ENCODE measurements at regions not wholly inside any gene's neighbourhood (a gene's known extent, or its start where the extent isn't known, plus 50 kb on each side); places are given as distances from the start of the nearest gene placed in this dataset.

GRCh38 chr1:193580419-193580818, 394.0 kb upstream of the B3GALT2 start:
- no peaks in the 10 kb centered on the region for H3K9me3 ChIP-seq (ENCODE audit: low read depth)
- TF ChIP-seq EZH2 (IDR thresholded peaks at IDR 0.05) = no peak
- no peak for TF ChIP-seq CTCF (IDR thresholded peaks at IDR 0.05)
- no peak for TF ChIP-seq EZH2phosphoT487 (IDR thresholded peaks at IDR 0.05)
- no peaks in the 10 kb centered on the region for H3K36me3 Mint-ChIP-seq
- no peak overlapping the region for H2AFZ ChIP-seq (replicated peaks)
- peaks cover 6% of the 10 kb centered on the region for H3K4me1 Mint-ChIP-seq
- no peak overlapping the region for H3K4me2 ChIP-seq
- H3K9ac ChIP-seq = no peak overlapping the region
- no peaks in the 10 kb centered on the region for H3K79me2 ChIP-seq (ENCODE audit: low read depth)
- H3K4me3 Mint-ChIP-seq = no peak overlapping the region
- no peaks in the 10 kb centered on the region for H3K4me1 ChIP-seq
- no peaks in the 10 kb centered on the region for H3F3A ChIP-seq (ENCODE audit: low read depth)
- no peaks in the 10 kb centered on the region for H3K27me3 ChIP-seq
- no peaks in the 10 kb centered on the region for H3K36me3 ChIP-seq
- no peak for DNase-seq (ENCODE audit: low spot score)
- peaks cover 2% of the 10 kb centered on the region for H3K9me3 Mint-ChIP-seq
- H3K27me3 Mint-ChIP-seq (ENCODE audit: insufficient read depth, low read depth) = no peaks in the 10 kb centered on the region
- no peak overlapping the region for H3K27ac Mint-ChIP-seq
- no peak overlapping the region for H3K4me3 ChIP-seq
- no peaks in the 10 kb centered on the region for H4K20me1 ChIP-seq (ENCODE audit: low read depth)
- H3K27ac ChIP-seq = no peak overlapping the region

- no peak for DNase-seq (ENCODE audit: low spot score)
- Histone ChIP-seq H3K79me2 (ENCODE audit: low read depth) (no peaks in the 10 kb centered on the region), H3K9ac (no peak overlapping the region), H3K4me3 (no peak overlapping the region), H3K9me3 (ENCODE audit: low read depth) (no peaks in the 10 kb centered on the region), H3K27me3 (no peaks in the 10 kb centered on the region), H3K27ac (no peak overlapping the region), H4K20me1 (ENCODE audit: low read depth) (no peaks in the 10 kb centered on the region), H2AFZ (replicated peaks) (no peak overlapping the region), H3K4me2 (no peak overlapping the region), H3K36me3 (no peaks in the 10 kb centered on the region), H3K4me1 (no peaks in the 10 kb centered on the region), H3F3A (ENCODE audit: low read depth) (no peaks in the 10 kb centered on the region)
- H3K27ac Mint-ChIP-seq = no peak overlapping the region
- peaks cover 6% of the 10 kb centered on the region for H3K4me1 Mint-ChIP-seq
- H3K27me3 Mint-ChIP-seq (ENCODE audit: insufficient read depth, low read depth) = no peaks in the 10 kb centered on the region
- no peak for TF ChIP-seq EZH2phosphoT487 (IDR thresholded peaks at IDR 0.05)
- TF ChIP-seq CTCF (IDR thresholded peaks at IDR 0.05) = no peak
- no peak for TF ChIP-seq EZH2 (IDR thresholded peaks at IDR 0.05)
- H3K36me3 Mint-ChIP-seq = no peaks in the 10 kb centered on the region
- H3K4me3 Mint-ChIP-seq = no peak overlapping the region
- H3K9me3 Mint-ChIP-seq = peaks cover 2% of the 10 kb centered on the region
Measured at GRCh38 chr1:193579323-193579722, 392.9 kb upstream of the B3GALT2 start.

GRCh38 chr1:193574913-193575312, 388.5 kb upstream of the B3GALT2 start:
- Histone ChIP-seq H3K79me2 (ENCODE audit: low read depth) (no peaks in the 10 kb centered on the region), H3K27ac (no peak overlapping the region), H3K36me3 (no peaks in the 10 kb centered on the region), H3K4me3 (no peak overlapping the region), H4K20me1 (ENCODE audit: low read depth) (no peaks in the 10 kb centered on the region), H3K9me3 (ENCODE audit: low read depth) (no peaks in the 10 kb centered on the region), H3K4me2 (no peak overlapping the region), H3K9ac (no peak overlapping the region), H3K4me1 (no peaks in the 10 kb centered on the region), H2AFZ (replicated peaks) (no peak overlapping the region), H3K27me3 (no peaks in the 10 kb centered on the region), H3F3A (ENCODE audit: low read depth) (no peaks in the 10 kb centered on the region)
- Mint-ChIP-seq H3K36me3 (no peaks in the 10 kb centered on the region), H3K27me3 (ENCODE audit: insufficient read depth, low read depth) (no peaks in the 10 kb centered on the region), H3K27ac (no peak overlapping the region), H3K9me3 (peaks cover 16% of the 10 kb centered on the region), H3K4me1 (peaks cover 6% of the 10 kb centered on the region), H3K4me3 (no peak overlapping the region)
- DNase-seq (ENCODE audit: low spot score) = no peak
- TF ChIP-seq EZH2phosphoT487 (IDR thresholded peaks at IDR 0.05) (no peak), EZH2 (IDR thresholded peaks at IDR 0.05) (no peak), CTCF (IDR thresholded peaks at IDR 0.05) (no peak)

- Histone ChIP-seq H3F3A (ENCODE audit: low read depth) (no peaks in the 10 kb centered on the region), H3K36me3 (no peaks in the 10 kb centered on the region), H3K27ac (no peak overlapping the region), H3K4me2 (no peak overlapping the region), H3K4me1 (no peaks in the 10 kb centered on the region), H3K9ac (no peak overlapping the region), H3K79me2 (ENCODE audit: low read depth) (no peaks in the 10 kb centered on the region), H2AFZ (replicated peaks) (no peak overlapping the region), H4K20me1 (ENCODE audit: low read depth) (no peaks in the 10 kb centered on the region), H3K4me3 (no peak overlapping the region), H3K27me3 (no peaks in the 10 kb centered on the region), H3K9me3 (ENCODE audit: low read depth) (no peaks in the 10 kb centered on the region)
- H3K27ac Mint-ChIP-seq = no peak overlapping the region
- no peak for DNase-seq (ENCODE audit: low spot score)
- TF ChIP-seq CTCF (IDR thresholded peaks at IDR 0.05) (no peak), EZH2phosphoT487 (IDR thresholded peaks at IDR 0.05) (no peak), EZH2 (IDR thresholded peaks at IDR 0.05) (no peak)
- no peak overlapping the region for H3K4me3 Mint-ChIP-seq
- no peaks in the 10 kb centered on the region for H3K27me3 Mint-ChIP-seq (ENCODE audit: insufficient read depth, low read depth)
- no peaks in the 10 kb centered on the region for H3K36me3 Mint-ChIP-seq
- no peaks in the 10 kb centered on the region for H3K4me1 Mint-ChIP-seq
- H3K9me3 Mint-ChIP-seq = peaks cover 16% of the 10 kb centered on the region
Measured at GRCh38 chr1:193569983-193570269, 383.5 kb upstream of the B3GALT2 start.

Data from neural progenitor cell (in vitro differentiated cells).